ENCODE measurements at regions not wholly inside any gene's neighbourhood (a gene's known extent, or its start where the extent isn't known, plus 50 kb on each side); places are given as distances from the start of the nearest gene placed in this dataset.
"Not testable (repeated sequence)": the region's sequence is repeated elsewhere in the genome, so short reads cannot be mapped to it uniquely, and the experiment has no call there.

DNA sequence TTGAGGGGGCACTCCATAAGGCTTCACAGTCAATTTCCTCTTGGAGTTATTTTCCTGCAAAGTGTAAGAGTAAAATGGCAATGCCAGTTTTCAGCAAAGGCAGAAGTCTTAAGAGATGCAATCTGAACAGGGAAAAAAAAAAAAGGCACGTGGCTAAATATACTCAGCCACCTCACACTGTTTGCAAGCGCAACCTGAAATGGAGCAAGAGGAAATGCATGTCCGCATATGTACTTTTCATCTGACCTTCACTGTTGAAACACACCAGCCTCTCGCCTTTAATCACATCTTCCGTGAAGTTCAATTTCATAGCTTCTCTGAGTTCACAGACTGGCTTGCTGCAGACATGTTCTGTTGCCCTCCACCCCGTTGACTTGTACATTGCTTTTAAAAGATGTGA lies 101.4 kb downstream of the KATNIP start:
- no peak for DNase-seq (ENCODE audit: extremely low spot score, unreplicated experiment)
- no peaks in the 10 kb centered on the region for H3K4me1 Mint-ChIP-seq (ENCODE audit: unreplicated experiment)
- H3K36me3 Mint-ChIP-seq (ENCODE audit: unreplicated experiment), result peaks cover 3% of the 10 kb centered on the region
- H3K27ac Mint-ChIP-seq (ENCODE audit: unreplicated experiment), result no peak overlapping the region
- H3K27me3 Mint-ChIP-seq (ENCODE audit: unreplicated experiment), result no peaks in the 10 kb centered on the region
- H3K4me3 Mint-ChIP-seq (ENCODE audit: unreplicated experiment), result no peak overlapping the region
- H3K9me3 Mint-ChIP-seq (ENCODE audit: unreplicated experiment), result no peaks in the 10 kb centered on the region
- TF ChIP-seq, protein P1, sequence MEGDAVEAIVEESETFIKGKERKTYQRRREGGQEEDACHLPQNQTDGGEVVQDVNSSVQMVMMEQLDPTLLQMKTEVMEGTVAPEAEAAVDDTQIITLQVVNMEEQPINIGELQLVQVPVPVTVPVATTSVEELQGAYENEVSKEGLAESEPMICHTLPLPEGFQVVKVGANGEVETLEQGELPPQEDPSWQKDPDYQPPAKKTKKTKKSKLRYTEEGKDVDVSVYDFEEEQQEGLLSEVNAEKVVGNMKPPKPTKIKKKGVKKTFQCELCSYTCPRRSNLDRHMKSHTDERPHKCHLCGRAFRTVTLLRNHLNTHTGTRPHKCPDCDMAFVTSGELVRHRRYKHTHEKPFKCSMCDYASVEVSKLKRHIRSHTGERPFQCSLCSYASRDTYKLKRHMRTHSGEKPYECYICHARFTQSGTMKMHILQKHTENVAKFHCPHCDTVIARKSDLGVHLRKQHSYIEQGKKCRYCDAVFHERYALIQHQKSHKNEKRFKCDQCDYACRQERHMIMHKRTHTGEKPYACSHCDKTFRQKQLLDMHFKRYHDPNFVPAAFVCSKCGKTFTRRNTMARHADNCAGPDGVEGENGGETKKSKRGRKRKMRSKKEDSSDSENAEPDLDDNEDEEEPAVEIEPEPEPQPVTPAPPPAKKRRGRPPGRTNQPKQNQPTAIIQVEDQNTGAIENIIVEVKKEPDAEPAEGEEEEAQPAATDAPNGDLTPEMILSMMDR (IDR thresholded peaks at IDR 0.05), result no peak

DNA sequence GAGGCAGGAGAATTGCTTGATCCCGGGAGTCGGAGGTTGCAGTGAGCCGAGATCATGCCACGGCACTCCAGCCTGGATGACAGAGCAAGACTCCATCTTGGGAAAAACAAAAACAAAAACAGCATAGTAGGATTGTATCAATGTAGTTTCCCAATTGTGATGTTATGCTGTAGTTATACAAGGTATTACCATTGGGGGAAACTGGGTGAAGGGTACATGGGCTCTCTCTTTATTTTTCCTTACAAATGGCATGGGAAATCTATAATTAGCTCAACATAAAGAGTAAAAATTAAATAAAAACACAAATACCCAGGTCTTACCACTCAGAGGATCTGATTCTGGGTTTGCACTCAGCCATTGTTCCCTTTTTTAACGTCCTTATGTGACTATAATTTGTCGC lies 107.9 kb downstream of the KATNIP start:
- Mint-ChIP-seq H3K4me1 (ENCODE audit: unreplicated experiment) (no peaks in the 10 kb centered on the region), H3K36me3 (ENCODE audit: unreplicated experiment) (peaks cover 5% of the 10 kb centered on the region), H3K4me3 (ENCODE audit: unreplicated experiment) (no peak overlapping the region), H3K27me3 (ENCODE audit: unreplicated experiment) (no peaks in the 10 kb centered on the region), H3K9me3 (ENCODE audit: unreplicated experiment) (peaks cover 3% of the 10 kb centered on the region), H3K27ac (ENCODE audit: unreplicated experiment) (no peak overlapping the region)
- DNase-seq (ENCODE audit: extremely low spot score, unreplicated experiment), result no peak
- TF ChIP-seq, protein P1 (IDR thresholded peaks at IDR 0.05), result no peak

GRCh38 chr16:27660507-27660906 lies 110.6 kb downstream of the KATNIP start:
- Mint-ChIP-seq H3K4me3 (ENCODE audit: unreplicated experiment) (no peak overlapping the region), H3K4me1 (ENCODE audit: unreplicated experiment) (no peaks in the 10 kb centered on the region), H3K27me3 (ENCODE audit: unreplicated experiment) (no peaks in the 10 kb centered on the region), H3K36me3 (ENCODE audit: unreplicated experiment) (peaks cover 5% of the 10 kb centered on the region), H3K27ac (ENCODE audit: unreplicated experiment) (no peak overlapping the region), H3K9me3 (ENCODE audit: unreplicated experiment) (peaks cover 3% of the 10 kb centered on the region)
- no peak for DNase-seq (ENCODE audit: extremely low spot score, unreplicated experiment)
- TF ChIP-seq, protein P1 (IDR thresholded peaks at IDR 0.05), result no peak

DNA sequence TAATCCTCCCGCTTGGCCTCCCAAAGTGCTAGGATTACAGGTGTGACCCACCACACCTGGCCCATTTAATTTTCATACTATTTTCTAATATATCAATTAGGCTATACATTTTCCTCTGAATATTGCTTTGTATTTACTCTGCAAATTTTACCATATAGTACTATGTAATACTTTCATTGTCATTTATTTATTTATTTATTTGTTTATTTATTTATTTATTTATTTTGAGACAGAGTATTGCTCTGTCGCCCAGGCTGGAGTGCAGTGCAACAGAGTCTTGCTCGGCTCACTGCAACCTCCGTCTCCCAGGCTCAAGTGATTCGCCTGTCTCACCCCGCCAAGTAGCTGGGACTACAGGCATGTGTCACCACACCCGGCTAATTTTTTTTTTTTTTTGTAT lies 113.3 kb downstream of the KATNIP start:
- DNase-seq (ENCODE audit: extremely low spot score, unreplicated experiment); H3K4me1 Mint-ChIP-seq (ENCODE audit: unreplicated experiment); H3K27ac Mint-ChIP-seq (ENCODE audit: unreplicated experiment); H3K4me3 Mint-ChIP-seq (ENCODE audit: unreplicated experiment); H3K27me3 Mint-ChIP-seq (ENCODE audit: unreplicated experiment); H3K9me3 Mint-ChIP-seq (ENCODE audit: unreplicated experiment); H3K36me3 Mint-ChIP-seq (ENCODE audit: unreplicated experiment): not testable (repeated sequence)

DNA sequence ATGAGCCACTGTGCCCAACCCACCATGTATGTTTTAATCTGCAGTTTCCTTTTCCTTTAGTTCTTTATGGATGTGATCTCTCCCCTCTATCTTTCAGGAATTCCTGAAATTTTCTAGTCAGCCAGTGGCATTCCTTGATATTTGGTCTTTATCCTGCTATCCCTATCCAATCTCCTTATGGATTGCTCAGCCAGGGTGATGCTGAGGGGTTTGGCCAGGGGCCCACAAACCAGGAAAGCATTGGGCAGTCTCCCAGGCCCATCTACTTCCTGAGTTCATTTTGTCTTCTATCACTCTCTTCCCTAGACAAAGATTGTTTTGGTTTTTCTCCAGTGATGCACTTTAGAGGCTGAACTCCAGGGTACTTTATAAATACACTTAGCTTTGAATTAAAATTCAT lies 115.9 kb downstream of the KATNIP start:
- Mint-ChIP-seq H3K9me3 (ENCODE audit: unreplicated experiment) (no peaks in the 10 kb centered on the region), H3K36me3 (ENCODE audit: unreplicated experiment) (peaks cover 11% of the 10 kb centered on the region), H3K4me3 (ENCODE audit: unreplicated experiment) (no peak overlapping the region), H3K4me1 (ENCODE audit: unreplicated experiment) (no peaks in the 10 kb centered on the region), H3K27ac (ENCODE audit: unreplicated experiment) (no peak overlapping the region), H3K27me3 (ENCODE audit: unreplicated experiment) (no peaks in the 10 kb centered on the region)
- TF ChIP-seq, protein P1 (IDR thresholded peaks at IDR 0.05), result no peak
- DNase-seq (ENCODE audit: extremely low spot score, unreplicated experiment), result no peak

Measured in osteocyte (in vitro differentiated cells).